HFFc6 (cell line): ENCODE measurements at regions not wholly inside any gene's neighbourhood (a gene's known extent, or its start where the extent isn't known, plus 50 kb on each side); places are given as distances from the start of the nearest gene placed in this dataset.
"Not testable (repeated sequence)": the region's sequence is repeated elsewhere in the genome, so short reads cannot be mapped to it uniquely, and the experiment has no call there.

Source experiments
- DNase-seq: peaks from one replicate; pipeline ENCODE4 v3.0.0-alpha.2; 2018
- H3K27ac Mint-ChIP-seq: 2 replicates; pipeline ENCODE4 v1.8.0; 2020; ENCODE audit warnings: mild to moderate bottlenecking, mixed read lengths
- H3K27me3 Mint-ChIP-seq: 2 replicates; pipeline ENCODE4 v1.8.0; 2021; ENCODE audit warnings: mild to moderate bottlenecking, moderate library complexity, mixed read lengths; ENCODE audit not compliant: insufficient read depth
- H3K36me3 Mint-ChIP-seq: 2 replicates; pipeline ENCODE4 v1.8.0; 2021; ENCODE audit warnings: low read depth, mixed read lengths
- H3K4me1 Mint-ChIP-seq: 2 replicates; pipeline ENCODE4 v1.8.0; 2020; ENCODE audit warnings: low read depth, mixed read lengths
- H3K4me3 Mint-ChIP-seq: 2 replicates; pipeline ENCODE4 v1.8.0; 2020; ENCODE audit warnings: mild to moderate bottlenecking, moderate library complexity, mixed read lengths
- H3K9me3 Mint-ChIP-seq: 2 replicates; pipeline ENCODE4 v1.8.0; 2020; ENCODE audit warnings: mild to moderate bottlenecking, mixed read lengths

GRCh38 chr15:32536507-32537172, 56.6 kb upstream of the GOLGA8N start:
- H3K36me3 Mint-ChIP-seq, H3K9me3 Mint-ChIP-seq, H3K4me1 Mint-ChIP-seq, H3K27ac Mint-ChIP-seq, DNase-seq, H3K27me3 Mint-ChIP-seq: not testable (repeated sequence)
- H3K4me3 Mint-ChIP-seq, result peak overlapping the region; percentile 79

GRCh38 chr15:32536057-32536493, 57.2 kb upstream of the GOLGA8N start:
- not testable (repeated sequence) for DNase-seq, H3K4me3 Mint-ChIP-seq, H3K27me3 Mint-ChIP-seq, H3K36me3 Mint-ChIP-seq, H3K4me1 Mint-ChIP-seq, H3K9me3 Mint-ChIP-seq, H3K27ac Mint-ChIP-seq

- not testable (repeated sequence) for H3K27ac Mint-ChIP-seq, DNase-seq, H3K4me1 Mint-ChIP-seq, H3K9me3 Mint-ChIP-seq, H3K27me3 Mint-ChIP-seq, H3K36me3 Mint-ChIP-seq, H3K4me3 Mint-ChIP-seq
These were observed 57.9 kb upstream of the GOLGA8N start for GRCh38 chr15:32535150-32535898.

- not testable (repeated sequence) for H3K9me3 Mint-ChIP-seq, H3K27ac Mint-ChIP-seq, H3K4me1 Mint-ChIP-seq, H3K36me3 Mint-ChIP-seq, H3K4me3 Mint-ChIP-seq, DNase-seq, H3K27me3 Mint-ChIP-seq
These were observed 67.5 kb upstream of the GOLGA8O start for GRCh38 chr15:32522900-32523299.

- H3K4me1 Mint-ChIP-seq, H3K36me3 Mint-ChIP-seq, H3K4me3 Mint-ChIP-seq, H3K9me3 Mint-ChIP-seq, H3K27ac Mint-ChIP-seq, DNase-seq, H3K27me3 Mint-ChIP-seq: not testable (repeated sequence)
These were observed 67.0 kb upstream of the GOLGA8O start for GRCh38 chr15:32522421-32522820.

- not testable (repeated sequence) for H3K36me3 Mint-ChIP-seq
These were observed 63.5 kb upstream of the GOLGA8O start for GRCh38 chr15:32518976-32519375.

GRCh38 chr15:32518013-32518412, 62.6 kb upstream of the GOLGA8O start:
- not testable (repeated sequence) for H3K9me3 Mint-ChIP-seq, H3K4me3 Mint-ChIP-seq, H3K4me1 Mint-ChIP-seq, H3K27me3 Mint-ChIP-seq, DNase-seq, H3K36me3 Mint-ChIP-seq, H3K27ac Mint-ChIP-seq

More at GRCh38 chr15:32518976-32519375, 63.5 kb upstream of the GOLGA8O start:
- not testable (repeated sequence) for H3K27ac Mint-ChIP-seq, H3K4me3 Mint-ChIP-seq, H3K9me3 Mint-ChIP-seq, H3K27me3 Mint-ChIP-seq, DNase-seq, H3K4me1 Mint-ChIP-seq

- not testable (repeated sequence) for DNase-seq, H3K27me3 Mint-ChIP-seq, H3K27ac Mint-ChIP-seq, H3K9me3 Mint-ChIP-seq, H3K4me3 Mint-ChIP-seq, H3K36me3 Mint-ChIP-seq, H3K4me1 Mint-ChIP-seq
These were observed 61.5 kb upstream of the GOLGA8O start for GRCh38 chr15:32516954-32517353.

GRCh38 chr15:32513378-32513777, 57.9 kb upstream of the GOLGA8O start:
- not testable (repeated sequence) for H3K27ac Mint-ChIP-seq, DNase-seq, H3K27me3 Mint-ChIP-seq, H3K9me3 Mint-ChIP-seq, H3K4me3 Mint-ChIP-seq, H3K4me1 Mint-ChIP-seq, H3K36me3 Mint-ChIP-seq

GRCh38 chr15:32510027-32510426, 54.6 kb upstream of the GOLGA8O start:
- not testable (repeated sequence) for H3K4me3 Mint-ChIP-seq, H3K4me1 Mint-ChIP-seq, H3K27me3 Mint-ChIP-seq, H3K36me3 Mint-ChIP-seq, DNase-seq, H3K27ac Mint-ChIP-seq, H3K9me3 Mint-ChIP-seq

GRCh38 chr15:32508081-32508480, 52.6 kb upstream of the GOLGA8O start:
- not testable (repeated sequence) for H3K9me3 Mint-ChIP-seq, H3K4me3 Mint-ChIP-seq, H3K4me1 Mint-ChIP-seq, H3K27me3 Mint-ChIP-seq, DNase-seq, H3K36me3 Mint-ChIP-seq, H3K27ac Mint-ChIP-seq

- not testable (repeated sequence) for H3K27me3 Mint-ChIP-seq
These were observed 51.4 kb upstream of the GOLGA8O start for GRCh38 chr15:32506787-32507186.

GRCh38 chr15:32505633-32506032, 50.2 kb upstream of the GOLGA8O start:
- not testable (repeated sequence) for H3K27ac Mint-ChIP-seq, H3K27me3 Mint-ChIP-seq, DNase-seq, H3K9me3 Mint-ChIP-seq, H3K4me3 Mint-ChIP-seq, H3K4me1 Mint-ChIP-seq, H3K36me3 Mint-ChIP-seq

More at GRCh38 chr15:32506787-32507186, 51.4 kb upstream of the GOLGA8O start:
- not testable (repeated sequence) for H3K36me3 Mint-ChIP-seq, H3K27ac Mint-ChIP-seq, H3K4me1 Mint-ChIP-seq, H3K9me3 Mint-ChIP-seq, DNase-seq, H3K4me3 Mint-ChIP-seq
